SKM-1 (cell line): ENCODE measurements at regions not wholly inside any gene's neighbourhood (a gene's known extent, or its start where the extent isn't known, plus 50 kb on each side); places are given as distances from the start of the nearest gene placed in this dataset.
A peak's percentile ranks its signal among the peaks of the same experiment; 100 is the strongest.
"Not testable (repeated sequence)": the region's sequence is repeated elsewhere in the genome, so short reads cannot be mapped to it uniquely, and the experiment has no call there.

Source experiments
- DNase-seq: peaks from one replicate; lab custom pipeline; 2025; ENCODE audit not compliant: unreplicated experiment; lab: John Stamatoyannopoulos, UW

- no peak for DNase-seq
These were observed 74.6 kb downstream of the AASDHPPT start for GRCh38 chr11:106152013-106152412.

GRCh38 chr11:106152824-106153223, 75.4 kb downstream of the AASDHPPT start:
- DNase-seq, result no peak

GRCh38 chr11:106156290-106156937, 79.0 kb downstream of the AASDHPPT start:
- DNase-seq, result peak; percentile 15

DNA sequence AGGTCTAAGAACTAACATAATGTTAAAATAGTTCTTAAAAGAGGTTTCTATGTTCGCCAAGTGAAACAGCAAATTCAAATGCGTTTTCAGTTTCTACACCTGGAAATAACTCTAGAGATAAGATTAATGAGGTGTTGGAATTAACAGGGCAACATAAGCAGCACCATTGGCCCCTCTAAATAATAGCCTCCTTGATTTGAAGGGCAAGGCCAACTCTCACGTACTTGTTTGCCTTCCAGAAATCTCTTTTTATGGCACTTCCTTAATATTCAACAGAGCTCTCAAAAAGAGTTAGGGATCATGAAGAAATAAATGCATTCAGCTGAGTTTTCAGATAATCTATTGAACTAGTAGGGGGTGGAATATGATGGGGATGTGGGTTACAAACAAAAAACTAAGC, 80.9 kb downstream of the AASDHPPT start:
- DNase-seq, result no peak

DNA sequence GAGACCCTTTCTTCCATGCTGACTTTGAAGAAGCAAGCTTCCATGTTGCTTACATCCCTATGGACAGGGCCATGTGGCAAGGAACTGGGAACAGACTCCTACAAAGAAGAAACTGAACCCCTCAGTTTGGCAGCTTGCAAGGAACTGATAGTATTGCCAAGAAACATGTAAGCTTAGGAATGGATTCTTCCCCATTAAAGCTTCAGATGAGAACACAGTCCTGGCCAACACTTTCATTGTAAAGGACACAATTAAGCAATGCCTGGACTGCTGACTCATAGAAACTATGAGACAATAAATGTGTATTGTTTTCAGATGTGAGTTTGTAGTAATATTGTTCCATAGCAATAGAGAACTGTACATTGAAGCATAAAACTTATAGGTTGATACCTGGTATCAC, 82.4 kb downstream of the AASDHPPT start:
- DNase-seq, result no peak

DNA sequence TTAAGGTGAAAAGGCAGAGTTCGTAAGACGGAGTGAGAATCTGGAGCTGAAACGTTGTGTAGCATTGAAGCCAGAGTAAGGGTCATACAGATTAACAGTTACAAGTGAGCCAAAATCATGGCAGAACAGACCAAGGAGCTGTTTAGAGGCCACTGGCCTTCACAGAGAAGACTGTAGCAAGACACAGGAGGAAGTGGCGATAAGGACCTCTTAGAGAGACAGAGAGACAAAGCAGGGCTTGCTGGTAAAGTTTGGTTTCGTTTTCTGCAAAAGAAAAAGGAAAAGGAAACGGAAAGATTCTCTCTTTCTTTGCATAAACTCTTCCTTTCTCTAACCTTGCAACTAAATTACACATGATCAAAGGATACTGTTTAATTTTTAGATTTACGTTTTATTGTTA, 83.0 kb downstream of the AASDHPPT start:
- no peak for DNase-seq

GRCh38 chr11:106161775-106162634, 84.5 kb downstream of the AASDHPPT start:
- no peak for DNase-seq

DNA sequence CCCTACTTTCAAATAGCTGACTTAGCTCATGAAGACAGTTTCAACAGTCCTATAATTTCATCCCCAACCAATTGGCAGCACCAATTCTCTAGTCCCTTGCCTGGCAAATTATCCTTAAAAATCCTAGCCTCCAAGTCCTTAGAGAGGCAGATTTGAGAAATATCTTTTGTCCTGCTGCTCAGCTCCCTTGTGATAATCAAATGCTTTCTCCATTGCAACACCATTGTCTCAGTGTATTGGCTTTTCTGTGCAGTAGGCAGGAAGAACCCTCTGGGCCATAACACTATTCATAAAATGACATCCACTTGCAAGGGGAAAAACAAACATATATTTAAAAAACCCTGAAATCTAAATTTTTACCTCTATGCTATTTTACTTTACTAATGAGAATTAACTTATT, 89.6 kb downstream of the AASDHPPT start:
- DNase-seq, result no peak

GRCh38 chr11:106172386-106172991, 95.0 kb downstream of the AASDHPPT start:
- no peak for DNase-seq

DNA sequence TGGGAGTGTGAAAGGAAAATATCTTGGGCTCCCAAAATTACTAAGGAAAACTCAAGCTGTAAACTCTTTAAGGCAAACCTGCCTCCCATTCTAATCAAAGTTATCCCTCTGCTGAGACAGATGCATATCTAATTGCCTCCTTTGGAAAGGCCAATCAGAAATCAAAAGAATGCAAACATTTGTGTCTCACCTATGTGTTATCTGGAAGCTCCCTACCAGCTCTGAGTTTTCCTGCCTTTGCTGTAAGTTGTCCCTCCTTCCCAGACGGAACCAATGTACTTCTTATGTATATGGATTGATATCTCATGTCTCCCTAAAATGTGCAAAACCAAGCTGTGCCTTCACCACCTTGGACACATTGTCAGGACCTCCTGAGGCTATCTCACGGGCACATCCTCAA, 95.8 kb downstream of the AASDHPPT start:
- DNase-seq, result no peak

DNA sequence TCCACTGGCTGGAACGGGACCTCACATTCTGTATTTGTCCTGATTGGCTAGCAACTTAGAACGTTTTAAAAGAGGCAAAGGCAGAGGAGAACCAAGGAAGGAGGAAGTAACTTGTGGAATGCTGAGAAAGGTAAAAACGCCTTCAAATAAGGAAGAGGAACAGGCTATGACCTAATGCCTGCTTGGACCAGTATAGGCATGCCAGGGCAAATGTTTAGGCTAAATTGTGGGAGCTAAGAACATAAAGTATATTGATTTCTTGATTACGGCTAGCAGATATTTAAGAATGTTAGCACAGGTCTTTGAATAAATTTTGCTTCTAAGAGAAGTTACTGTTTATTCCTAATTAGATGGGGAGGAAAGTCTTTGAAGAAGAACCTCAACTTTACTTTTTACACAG, 96.5 kb downstream of the AASDHPPT start:
- not testable (repeated sequence) for DNase-seq

DNA sequence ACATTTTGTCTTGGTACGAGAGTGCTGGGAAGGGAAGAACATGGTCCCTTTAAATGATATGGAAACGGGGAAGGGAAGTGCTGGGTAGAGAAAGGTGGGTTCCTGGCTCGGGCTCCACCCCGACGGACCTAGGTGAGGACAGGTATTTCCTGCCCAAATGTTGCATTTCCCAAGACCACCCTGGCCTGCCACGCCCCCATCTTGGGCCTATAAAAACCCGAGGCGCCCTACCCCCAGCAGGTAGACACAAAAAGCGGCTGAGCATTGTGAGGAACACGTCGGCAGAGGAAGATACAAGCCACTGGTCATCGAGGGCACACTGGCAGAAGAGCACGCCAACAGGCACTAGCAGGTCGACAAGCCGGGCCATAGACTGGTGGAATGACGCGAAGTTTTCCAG, 99.4 kb downstream of the AASDHPPT start:
- DNase-seq, result no peak

DNA sequence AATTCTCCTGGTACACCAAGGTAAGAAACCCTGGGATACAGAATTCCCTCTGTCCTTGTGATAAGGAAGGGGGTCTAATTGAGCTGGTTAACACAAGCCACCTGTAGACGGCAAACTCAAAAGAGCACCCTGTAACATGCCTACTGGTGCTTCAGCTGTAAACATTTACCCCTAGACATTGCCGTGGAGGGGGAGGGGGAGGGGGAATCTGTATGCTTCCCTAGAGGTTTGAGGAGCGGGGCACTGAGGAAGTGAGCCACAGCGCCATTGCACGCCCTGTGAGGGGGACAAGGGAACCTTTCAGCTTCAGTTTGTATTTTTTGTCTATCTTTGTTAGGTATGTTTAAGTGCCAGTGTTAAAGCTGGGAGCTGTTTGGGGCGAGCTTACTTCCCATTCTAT, 99.8 kb downstream of the AASDHPPT start:
- DNase-seq, result no peak

GRCh38 chr11:106178361-106178760, 100.9 kb downstream of the AASDHPPT start:
- DNase-seq, result no peak

- no peak for DNase-seq
These were observed 101.6 kb downstream of the AASDHPPT start for GRCh38 chr11:106179048-106179447.

DNA sequence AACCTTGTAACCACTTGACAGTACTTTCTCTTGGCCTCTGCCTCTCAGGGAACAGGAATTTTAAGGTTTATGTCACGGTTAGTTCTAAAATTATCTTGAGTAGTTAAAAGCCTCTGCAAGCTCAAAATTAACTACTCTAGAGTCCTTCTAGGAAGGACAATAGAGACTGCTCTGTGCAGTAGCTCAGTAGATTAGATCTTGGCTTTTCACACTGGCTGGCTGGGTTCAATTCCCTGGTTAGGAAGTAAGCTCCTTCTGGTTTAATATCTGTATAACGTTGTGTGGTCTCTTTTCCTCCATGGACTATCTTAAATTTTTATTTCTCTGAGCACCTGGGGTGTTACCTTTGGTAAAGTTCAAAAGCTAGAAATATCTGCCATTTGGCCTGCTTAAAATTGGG, 109.2 kb downstream of the AASDHPPT start:
- no peak for DNase-seq

GRCh38 chr11:106187860-106188456, 110.5 kb downstream of the AASDHPPT start:
- no peak for DNase-seq

DNA sequence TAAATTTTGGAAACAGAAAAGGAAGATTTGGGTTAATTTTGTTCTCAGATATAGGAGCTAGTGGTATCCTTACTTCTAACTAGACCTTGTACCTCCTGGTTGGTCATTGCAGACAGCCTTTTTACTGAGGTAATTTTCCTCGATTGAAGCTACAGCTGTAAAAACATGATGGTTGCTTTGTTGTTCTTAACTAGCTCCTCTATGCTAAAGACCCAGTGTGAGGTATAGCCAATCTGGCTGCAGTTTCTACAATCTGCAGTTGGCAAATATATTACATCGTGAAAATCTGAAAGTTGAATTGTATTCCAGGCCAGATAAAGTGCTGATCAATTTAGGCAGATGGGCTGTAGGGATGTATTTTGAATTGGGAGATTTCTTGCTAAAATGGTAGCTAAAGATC, 116.5 kb downstream of the AASDHPPT start:
- no peak for DNase-seq

- no peak for DNase-seq
These were observed 120.0 kb downstream of the AASDHPPT start for GRCh38 chr11:106197438-106197837.

- no peak for DNase-seq
These were observed 125.6 kb downstream of the AASDHPPT start for GRCh38 chr11:106202935-106203620.

- DNase-seq, result no peak
These were observed 131.3 kb downstream of the AASDHPPT start for GRCh38 chr11:106208760-106209159.
